ENCODE measurements at regions not wholly inside any gene's neighbourhood (a gene's known extent, or its start where the extent isn't known, plus 50 kb on each side); places are given as distances from the start of the nearest gene placed in this dataset.

- H3K9me3 ChIP-seq (ENCODE audit: insufficient read depth, low read length), result no peaks in the 10 kb centered on the region
- no peaks in the 10 kb centered on the region for H3K9me2 ChIP-seq (replicated peaks; ENCODE audit: insufficient read depth, low read length)
- H3K27ac ChIP-seq (ENCODE audit: low read depth, low read length), result no peak overlapping the region
- H3K27me3 ChIP-seq (ENCODE audit: low read length), result no peaks in the 10 kb centered on the region
- no peak overlapping the region for H3K9ac ChIP-seq (ENCODE audit: low read length)
- H3K79me2 ChIP-seq (ENCODE audit: insufficient read depth, low read length), result no peaks in the 10 kb centered on the region
- H2AFZ ChIP-seq (ENCODE audit: low read depth, low read length, severe bottlenecking), result no peak overlapping the region
- H4K20me1 ChIP-seq (ENCODE audit: low read depth, low read length), result no peaks in the 10 kb centered on the region
- TF ChIP-seq CTCF (IDR thresholded peaks at IDR 0.05; ENCODE audit: insufficient read depth, low read length, poor library complexity, severe bottlenecking), result no peak
- no peak for TF ChIP-seq EZH2phosphoT487 (conservative IDR thresholded peaks at IDR 0.05; ENCODE audit: low read length)
- H3K4me3 ChIP-seq (ENCODE audit: insufficient read depth, low read length, poor library complexity, severe bottlenecking), result no peak overlapping the region
- H3K4me2 ChIP-seq (ENCODE audit: low read depth, low read length, poor library complexity, severe bottlenecking), result no peak overlapping the region
- no peaks in the 10 kb centered on the region for H3K36me3 ChIP-seq (ENCODE audit: low read length)
- no peaks in the 10 kb centered on the region for H3F3A ChIP-seq (ENCODE audit: insufficient read depth)
Measured at GRCh38 chr20:51128198-51128597, 105.3 kb upstream of the KCNG1 start.

GRCh38 chr20:51127713-51128112, 104.8 kb upstream of the KCNG1 start:
- no peak overlapping the region for H3K4me2 ChIP-seq (ENCODE audit: low read depth, low read length, poor library complexity, severe bottlenecking)
- no peaks in the 10 kb centered on the region for H3K9me2 ChIP-seq (replicated peaks; ENCODE audit: insufficient read depth, low read length)
- H3K4me3 ChIP-seq (ENCODE audit: insufficient read depth, low read length, poor library complexity, severe bottlenecking), result no peak overlapping the region
- H3K27me3 ChIP-seq (ENCODE audit: low read length), result no peaks in the 10 kb centered on the region
- H3K79me2 ChIP-seq (ENCODE audit: insufficient read depth, low read length), result no peaks in the 10 kb centered on the region
- no peak overlapping the region for H3K27ac ChIP-seq (ENCODE audit: low read depth, low read length)
- no peak overlapping the region for H2AFZ ChIP-seq (ENCODE audit: low read depth, low read length, severe bottlenecking)
- H3F3A ChIP-seq (ENCODE audit: insufficient read depth), result no peaks in the 10 kb centered on the region
- no peaks in the 10 kb centered on the region for H3K36me3 ChIP-seq (ENCODE audit: low read length)
- no peaks in the 10 kb centered on the region for H4K20me1 ChIP-seq (ENCODE audit: low read depth, low read length)
- no peak overlapping the region for H3K9ac ChIP-seq (ENCODE audit: low read length)
- TF ChIP-seq CTCF (IDR thresholded peaks at IDR 0.05; ENCODE audit: insufficient read depth, low read length, poor library complexity, severe bottlenecking), result no peak
- TF ChIP-seq EZH2phosphoT487 (conservative IDR thresholded peaks at IDR 0.05; ENCODE audit: low read length), result no peak
- H3K9me3 ChIP-seq (ENCODE audit: insufficient read depth, low read length), result no peaks in the 10 kb centered on the region

- Histone ChIP-seq H3K27ac (ENCODE audit: low read depth, low read length) (no peak overlapping the region), H3K9ac (ENCODE audit: low read length) (no peak overlapping the region), H3F3A (ENCODE audit: insufficient read depth) (no peaks in the 10 kb centered on the region), H4K20me1 (ENCODE audit: low read depth, low read length) (no peaks in the 10 kb centered on the region), H3K27me3 (ENCODE audit: low read length) (no peaks in the 10 kb centered on the region), H3K9me2 (replicated peaks; ENCODE audit: insufficient read depth, low read length) (no peaks in the 10 kb centered on the region), H3K9me3 (ENCODE audit: insufficient read depth, low read length) (no peaks in the 10 kb centered on the region), H2AFZ (ENCODE audit: low read depth, low read length, severe bottlenecking) (no peak overlapping the region), H3K36me3 (ENCODE audit: low read length) (no peaks in the 10 kb centered on the region), H3K4me2 (ENCODE audit: low read depth, low read length, poor library complexity, severe bottlenecking) (no peak overlapping the region), H3K79me2 (ENCODE audit: insufficient read depth, low read length) (no peaks in the 10 kb centered on the region), H3K4me3 (ENCODE audit: insufficient read depth, low read length, poor library complexity, severe bottlenecking) (no peak overlapping the region)
- no peak for TF ChIP-seq CTCF (IDR thresholded peaks at IDR 0.05; ENCODE audit: insufficient read depth, low read length, poor library complexity, severe bottlenecking)
- TF ChIP-seq EZH2phosphoT487 (conservative IDR thresholded peaks at IDR 0.05; ENCODE audit: low read length), result no peak
Measured at GRCh38 chr20:51126337-51126736, 103.4 kb upstream of the KCNG1 start.

- Histone ChIP-seq H3K4me2 (ENCODE audit: low read depth, low read length, poor library complexity, severe bottlenecking) (no peak overlapping the region), H3K9me2 (replicated peaks; ENCODE audit: insufficient read depth, low read length) (no peaks in the 10 kb centered on the region), H3K27ac (ENCODE audit: low read depth, low read length) (no peak overlapping the region), H3K4me3 (ENCODE audit: insufficient read depth, low read length, poor library complexity, severe bottlenecking) (no peak overlapping the region), H4K20me1 (ENCODE audit: low read depth, low read length) (no peaks in the 10 kb centered on the region), H3K27me3 (ENCODE audit: low read length) (no peaks in the 10 kb centered on the region), H3F3A (ENCODE audit: insufficient read depth) (no peaks in the 10 kb centered on the region), H3K9me3 (ENCODE audit: insufficient read depth, low read length) (no peaks in the 10 kb centered on the region), H2AFZ (ENCODE audit: low read depth, low read length, severe bottlenecking) (no peak overlapping the region), H3K9ac (ENCODE audit: low read length) (no peak overlapping the region), H3K79me2 (ENCODE audit: insufficient read depth, low read length) (no peaks in the 10 kb centered on the region), H3K36me3 (ENCODE audit: low read length) (no peaks in the 10 kb centered on the region)
- TF ChIP-seq CTCF (IDR thresholded peaks at IDR 0.05; ENCODE audit: insufficient read depth, low read length, poor library complexity, severe bottlenecking), result no peak
- no peak for TF ChIP-seq EZH2phosphoT487 (conservative IDR thresholded peaks at IDR 0.05; ENCODE audit: low read length)
Measured at GRCh38 chr20:51125780-51126179, 102.9 kb upstream of the KCNG1 start.

All from SU-DHL-6 (cell line).